ENCODE measurements at regions not wholly inside any gene's neighbourhood (a gene's known extent, or its start where the extent isn't known, plus 50 kb on each side); places are given as distances from the start of the nearest gene placed in this dataset.

DNA sequence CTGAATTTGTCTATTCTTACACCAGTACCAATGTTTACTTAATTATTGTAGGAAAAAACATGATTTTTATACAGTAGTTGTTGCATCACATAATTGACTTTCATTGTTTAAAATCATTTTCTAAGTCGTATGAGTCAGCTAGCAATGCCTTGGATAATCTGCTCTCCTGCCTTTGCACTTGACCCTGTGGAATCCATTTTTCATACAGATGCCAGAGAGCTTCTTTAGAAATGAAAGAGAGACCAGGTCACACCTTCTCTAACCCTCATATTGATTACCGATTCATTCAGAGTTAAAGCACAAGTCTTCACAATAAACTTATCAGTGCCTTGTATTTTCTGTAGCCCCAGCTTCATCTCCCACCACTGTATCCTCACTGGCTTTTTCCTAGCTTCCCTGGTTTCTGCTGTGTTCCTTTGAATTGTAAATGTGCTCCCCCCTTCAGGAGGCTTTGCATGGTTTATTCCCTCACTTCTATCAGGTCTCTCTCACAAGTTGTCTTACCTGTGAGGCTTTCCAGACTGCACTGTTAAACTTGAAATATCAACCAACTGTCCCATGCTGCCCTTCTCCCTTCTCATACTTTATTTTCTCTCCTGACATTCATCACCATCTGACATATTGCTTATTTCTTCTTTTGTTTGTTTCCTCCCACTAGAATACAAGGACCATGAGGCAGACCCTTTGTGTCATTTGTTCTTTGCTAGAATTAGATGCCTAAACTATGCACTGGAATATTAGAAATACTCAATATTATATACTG is 662.0 kb upstream of the GBE1 start (continued):
- no peak for TF ChIP-seq EZH2phosphoT487 (IDR thresholded peaks at IDR 0.05; ENCODE audit: unreplicated experiment)
- peak; percentile 48; the same call in 1 of the 2 replicates for TF ChIP-seq NANOG (IDR thresholded peaks at IDR 0.05; ENCODE audit: borderline replicate concordance)

DNA sequence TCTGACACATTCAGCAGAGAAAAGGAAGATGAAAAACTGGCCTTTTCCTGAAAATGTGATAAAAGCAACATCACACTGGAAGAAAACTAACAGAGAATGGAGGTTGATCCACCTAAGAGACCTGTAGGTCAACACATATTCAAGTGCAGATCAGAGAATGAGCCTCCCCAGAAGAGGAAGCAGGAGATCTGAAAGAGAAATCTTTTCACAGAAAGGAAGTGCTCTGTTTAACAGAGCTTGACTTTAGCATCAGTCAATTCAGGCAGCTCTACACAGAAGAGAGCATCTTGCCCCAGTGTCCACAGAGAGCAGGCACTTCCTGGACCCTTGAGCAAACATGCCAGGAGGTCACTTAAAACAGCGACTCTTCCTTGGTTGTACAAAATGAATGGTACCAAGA is 655.4 kb upstream of the GBE1 start:
- peaks cover 13% of the 10 kb centered on the region for H3K4me1 Mint-ChIP-seq
- no peak overlapping the region for H3K27ac Mint-ChIP-seq
- Histone ChIP-seq H2AFZ (no peak overlapping the region), H3K36me3 (ENCODE audit: insufficient read depth) (no peaks in the 10 kb centered on the region), H3K27me3 (ENCODE audit: insufficient read depth) (no peaks in the 10 kb centered on the region), H3K27ac (ENCODE audit: low read depth) (peak overlapping the region; percentile 39; the same call in 1 of the 2 replicates), H3K79me2 (replicated peaks; ENCODE audit: insufficient read depth) (no peaks in the 10 kb centered on the region), H3K4me1 (ENCODE audit: insufficient read depth) (peaks cover 15% of the 10 kb centered on the region), H3F3A (replicated peaks; ENCODE audit: low read depth) (no peaks in the 10 kb centered on the region), H3K9me2 (ENCODE audit: insufficient read depth) (no peaks in the 10 kb centered on the region), H3K4me3 (no peak overlapping the region), H4K20me1 (replicated peaks; ENCODE audit: insufficient read depth) (no peaks in the 10 kb centered on the region), H3K4me2 (peak overlapping the region; percentile 45; the same call in 1 of the 2 replicates)
- TF ChIP-seq, protein P1, sequence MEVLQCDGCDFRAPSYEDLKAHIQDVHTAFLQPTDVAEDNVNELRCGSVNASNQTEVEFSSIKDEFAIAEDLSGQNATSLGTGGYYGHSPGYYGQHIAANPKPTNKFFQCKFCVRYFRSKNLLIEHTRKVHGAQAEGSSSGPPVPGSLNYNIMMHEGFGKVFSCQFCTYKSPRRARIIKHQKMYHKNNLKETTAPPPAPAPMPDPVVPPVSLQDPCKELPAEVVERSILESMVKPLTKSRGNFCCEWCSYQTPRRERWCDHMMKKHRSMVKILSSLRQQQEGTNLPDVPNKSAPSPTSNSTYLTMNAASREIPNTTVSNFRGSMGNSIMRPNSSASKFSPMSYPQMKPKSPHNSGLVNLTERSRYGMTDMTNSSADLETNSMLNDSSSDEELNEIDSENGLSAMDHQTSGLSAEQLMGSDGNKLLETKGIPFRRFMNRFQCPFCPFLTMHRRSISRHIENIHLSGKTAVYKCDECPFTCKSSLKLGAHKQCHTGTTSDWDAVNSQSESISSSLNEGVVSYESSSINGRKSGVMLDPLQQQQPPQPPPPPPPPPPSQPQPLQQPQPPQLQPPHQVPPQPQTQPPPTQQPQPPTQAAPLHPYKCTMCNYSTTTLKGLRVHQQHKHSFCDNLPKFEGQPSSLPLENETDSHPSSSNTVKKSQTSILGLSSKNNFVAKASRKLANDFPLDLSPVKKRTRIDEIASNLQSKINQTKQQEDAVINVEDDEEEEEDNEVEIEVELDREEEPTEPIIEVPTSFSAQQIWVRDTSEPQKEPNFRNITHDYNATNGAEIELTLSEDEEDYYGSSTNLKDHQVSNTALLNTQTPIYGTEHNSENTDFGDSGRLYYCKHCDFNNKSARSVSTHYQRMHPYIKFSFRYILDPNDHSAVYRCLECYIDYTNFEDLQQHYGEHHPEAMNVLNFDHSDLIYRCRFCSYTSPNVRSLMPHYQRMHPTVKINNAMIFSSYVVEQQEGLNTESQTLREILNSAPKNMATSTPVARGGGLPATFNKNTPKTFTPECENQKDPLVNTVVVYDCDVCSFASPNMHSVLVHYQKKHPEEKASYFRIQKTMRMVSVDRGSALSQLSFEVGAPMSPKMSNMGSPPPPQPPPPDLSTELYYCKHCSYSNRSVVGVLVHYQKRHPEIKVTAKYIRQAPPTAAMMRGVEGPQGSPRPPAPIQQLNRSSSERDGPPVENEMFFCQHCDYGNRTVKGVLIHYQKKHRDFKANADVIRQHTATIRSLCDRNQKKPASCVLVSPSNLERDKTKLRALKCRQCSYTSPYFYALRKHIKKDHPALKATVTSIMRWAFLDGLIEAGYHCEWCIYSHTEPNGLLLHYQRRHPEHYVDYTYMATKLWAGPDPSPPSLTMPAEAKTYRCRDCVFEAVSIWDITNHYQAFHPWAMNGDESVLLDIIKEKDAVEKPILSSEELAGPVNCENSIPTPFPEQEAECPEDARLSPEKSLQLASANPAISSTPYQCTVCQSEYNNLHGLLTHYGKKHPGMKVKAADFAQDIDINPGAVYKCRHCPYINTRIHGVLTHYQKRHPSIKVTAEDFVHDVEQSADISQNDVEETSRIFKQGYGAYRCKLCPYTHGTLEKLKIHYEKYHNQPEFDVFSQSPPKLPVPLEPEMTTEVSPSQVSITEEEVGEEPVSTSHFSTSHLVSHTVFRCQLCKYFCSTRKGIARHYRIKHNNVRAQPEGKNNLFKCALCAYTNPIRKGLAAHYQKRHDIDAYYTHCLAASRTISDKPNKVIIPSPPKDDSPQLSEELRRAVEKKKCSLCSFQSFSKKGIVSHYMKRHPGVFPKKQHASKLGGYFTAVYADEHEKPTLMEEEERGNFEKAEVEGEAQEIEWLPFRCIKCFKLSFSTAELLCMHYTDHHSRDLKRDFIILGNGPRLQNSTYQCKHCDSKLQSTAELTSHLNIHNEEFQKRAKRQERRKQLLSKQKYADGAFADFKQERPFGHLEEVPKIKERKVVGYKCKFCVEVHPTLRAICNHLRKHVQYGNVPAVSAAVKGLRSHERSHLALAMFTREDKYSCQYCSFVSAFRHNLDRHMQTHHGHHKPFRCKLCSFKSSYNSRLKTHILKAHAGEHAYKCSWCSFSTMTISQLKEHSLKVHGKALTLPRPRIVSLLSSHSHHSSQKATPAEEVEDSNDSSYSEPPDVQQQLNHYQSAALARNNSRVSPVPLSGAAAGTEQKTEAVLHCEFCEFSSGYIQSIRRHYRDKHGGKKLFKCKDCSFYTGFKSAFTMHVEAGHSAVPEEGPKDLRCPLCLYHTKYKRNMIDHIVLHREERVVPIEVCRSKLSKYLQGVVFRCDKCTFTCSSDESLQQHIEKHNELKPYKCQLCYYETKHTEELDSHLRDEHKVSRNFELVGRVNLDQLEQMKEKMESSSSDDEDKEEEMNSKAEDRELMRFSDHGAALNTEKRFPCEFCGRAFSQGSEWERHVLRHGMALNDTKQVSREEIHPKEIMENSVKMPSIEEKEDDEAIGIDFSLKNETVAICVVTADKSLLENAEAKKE (CRISPR knock-in tag; IDR thresholded peaks at IDR 0.05), result peak; percentile 55; the same call in 1 of the 2 replicates
- TF ChIP-seq ZNF114 (CRISPR knock-in tag; IDR thresholded peaks at IDR 0.05), result no peak
- H3K36me3 Mint-ChIP-seq (ENCODE audit: low read depth), result no peaks in the 10 kb centered on the region; the same call in 2 of the 3 replicates
- peak; percentile 58 for ATAC-seq
- DNase-seq (ENCODE audit: low spot score), result peak; percentile 37
- no peaks in the 10 kb centered on the region for H3K27me3 Mint-ChIP-seq (ENCODE audit: insufficient read depth, low read depth, poor library complexity)
- H3K4me3 Mint-ChIP-seq, result no peak overlapping the region
- H3K9me3 Mint-ChIP-seq, result no peaks in the 10 kb centered on the region
